Fibroblast of mammary gland (primary cell): ENCODE measurements at regions not wholly inside any gene's neighbourhood (a gene's known extent, or its start where the extent isn't known, plus 50 kb on each side); places are given as distances from the start of the nearest gene placed in this dataset.
A peak's percentile ranks its signal among the peaks of the same experiment; 100 is the strongest.

Experiments
- DNase-seq: peaks from one replicate; pipeline ENCODE4 v3.0.0-alpha.2; 2010; ENCODE audit warnings: low read depth
- H3K4me3 ChIP-seq: 2 replicates; pipeline ENCODE4 v1.5.1; 2011; ENCODE audit warnings: low read depth, mild to moderate bottlenecking, low read length, moderate library complexity; ENCODE audit not compliant: control insufficient read depth
- TF ChIP-seq, protein P1 (sequence below): conservative IDR thresholded peaks from 2 replicates; pipeline ENCODE4 v1.5.1; 2011; ENCODE audit warnings: low read depth, low read length, inconsistent platforms; ENCODE audit not compliant: control insufficient read depth, insufficient read depth

DNA sequence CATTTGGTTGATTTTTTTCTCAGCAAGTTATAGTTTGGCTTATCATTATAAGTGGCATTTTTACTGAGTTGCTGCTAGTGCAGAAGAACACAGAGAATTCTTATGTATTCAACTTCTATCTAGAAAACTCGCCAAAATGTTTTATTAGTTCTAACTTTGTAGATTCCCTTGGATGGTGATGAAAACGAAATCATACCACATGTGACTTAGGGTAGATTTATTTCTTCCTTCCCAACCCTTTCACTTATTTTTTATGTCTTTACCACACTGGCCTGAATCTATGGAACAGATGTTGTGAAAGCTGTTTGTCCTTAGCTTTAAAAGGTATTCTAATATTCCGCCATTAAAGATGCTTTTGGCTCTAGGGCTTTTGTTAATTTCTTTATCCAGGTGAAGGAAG, 503.3 kb upstream of the CFAP20DC start:
- TF ChIP-seq, protein P1, sequence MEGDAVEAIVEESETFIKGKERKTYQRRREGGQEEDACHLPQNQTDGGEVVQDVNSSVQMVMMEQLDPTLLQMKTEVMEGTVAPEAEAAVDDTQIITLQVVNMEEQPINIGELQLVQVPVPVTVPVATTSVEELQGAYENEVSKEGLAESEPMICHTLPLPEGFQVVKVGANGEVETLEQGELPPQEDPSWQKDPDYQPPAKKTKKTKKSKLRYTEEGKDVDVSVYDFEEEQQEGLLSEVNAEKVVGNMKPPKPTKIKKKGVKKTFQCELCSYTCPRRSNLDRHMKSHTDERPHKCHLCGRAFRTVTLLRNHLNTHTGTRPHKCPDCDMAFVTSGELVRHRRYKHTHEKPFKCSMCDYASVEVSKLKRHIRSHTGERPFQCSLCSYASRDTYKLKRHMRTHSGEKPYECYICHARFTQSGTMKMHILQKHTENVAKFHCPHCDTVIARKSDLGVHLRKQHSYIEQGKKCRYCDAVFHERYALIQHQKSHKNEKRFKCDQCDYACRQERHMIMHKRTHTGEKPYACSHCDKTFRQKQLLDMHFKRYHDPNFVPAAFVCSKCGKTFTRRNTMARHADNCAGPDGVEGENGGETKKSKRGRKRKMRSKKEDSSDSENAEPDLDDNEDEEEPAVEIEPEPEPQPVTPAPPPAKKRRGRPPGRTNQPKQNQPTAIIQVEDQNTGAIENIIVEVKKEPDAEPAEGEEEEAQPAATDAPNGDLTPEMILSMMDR, result no peak
- DNase-seq, result peak; percentile 44
- no peak overlapping the region for H3K4me3 ChIP-seq

DNA sequence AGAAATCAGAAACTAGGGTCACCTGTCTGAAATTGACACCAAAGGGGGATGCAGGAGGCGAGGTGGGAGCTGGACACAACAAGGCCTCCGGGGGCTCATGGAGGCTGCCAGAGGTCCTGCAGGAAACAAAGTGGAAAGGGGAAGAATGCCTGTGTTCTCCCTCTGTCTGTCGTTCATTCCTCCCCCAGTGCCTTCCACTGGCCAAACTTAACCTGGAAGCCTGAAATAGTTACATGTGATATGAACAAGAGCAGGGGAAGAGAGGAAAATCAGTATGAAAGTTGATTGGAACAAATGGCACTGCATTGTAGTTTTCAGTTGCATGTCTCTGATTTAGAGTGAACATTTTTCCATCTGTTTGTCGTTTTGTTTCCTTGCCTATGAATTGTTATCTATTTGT, 502.0 kb upstream of the CFAP20DC start:
- DNase-seq, result no peak

DNA sequence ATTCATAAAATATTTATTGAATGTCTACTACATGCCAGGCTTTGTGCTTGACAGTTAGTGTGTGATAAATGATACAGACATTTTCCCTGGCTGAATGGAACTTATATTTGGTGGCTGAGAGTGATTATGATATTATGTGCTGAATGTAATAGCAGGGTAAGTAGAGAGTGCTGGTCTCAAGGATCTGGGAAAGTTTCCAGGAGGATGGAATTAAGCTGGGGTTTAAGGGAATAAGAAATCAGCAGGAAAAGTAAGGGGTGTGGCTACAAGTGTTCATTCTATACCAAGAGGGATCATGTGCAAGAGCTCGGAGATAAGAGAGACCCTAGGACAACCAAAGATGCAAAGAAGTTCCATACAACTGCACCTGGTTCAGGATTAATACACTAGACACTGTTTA, 500.1 kb upstream of the CFAP20DC start:
- TF ChIP-seq, protein P1, result no peak
- no peak for DNase-seq
- H3K4me3 ChIP-seq, result no peak overlapping the region

More for the DNA sequence above, 502.0 kb upstream of the CFAP20DC start:
- TF ChIP-seq, protein P1, result no peak
- no peak overlapping the region for H3K4me3 ChIP-seq

DNA sequence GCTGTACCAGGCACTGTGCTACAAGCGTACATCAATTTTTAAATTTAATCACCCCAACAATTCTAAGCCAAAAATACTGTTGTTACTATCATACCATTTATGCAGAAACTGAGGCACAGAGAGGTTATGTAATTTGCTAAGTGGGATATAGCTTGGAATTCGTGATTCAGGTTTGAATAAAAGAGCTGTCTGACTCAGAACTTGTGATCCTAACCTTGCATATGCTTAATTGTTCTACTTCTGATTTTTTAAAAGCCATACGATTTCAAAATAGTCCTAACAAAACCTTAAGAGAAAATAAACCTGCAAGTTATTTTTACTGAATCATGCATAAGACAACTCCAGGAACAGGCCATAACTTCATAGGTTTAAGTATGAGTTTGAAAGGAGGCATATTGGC, 498.0 kb upstream of the CFAP20DC start:
- TF ChIP-seq, protein P1, result no peak

DNA sequence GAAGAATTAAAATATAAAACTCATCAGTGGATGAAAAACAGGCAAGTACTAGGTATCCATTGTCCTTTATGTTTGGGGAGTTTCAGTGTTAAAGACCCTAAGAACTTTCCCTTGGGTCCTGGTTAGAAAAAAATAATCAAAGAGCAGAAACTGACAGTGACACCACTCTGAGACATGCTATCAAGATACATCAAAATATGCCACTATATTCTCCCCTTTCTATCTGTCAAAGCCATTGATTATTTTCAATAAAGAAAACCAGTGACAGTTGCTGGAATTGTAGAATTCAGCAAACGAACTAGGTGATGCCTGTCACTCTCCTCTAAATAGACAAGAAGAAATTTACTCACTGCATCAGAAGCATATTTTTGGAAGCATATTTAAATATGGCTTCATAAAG, 496.7 kb upstream of the CFAP20DC start:
- H3K4me3 ChIP-seq, result no peak overlapping the region
- TF ChIP-seq, protein P1, result no peak
- DNase-seq, result no peak

More for the DNA sequence above, 498.0 kb upstream of the CFAP20DC start:
- DNase-seq, result no peak
- H3K4me3 ChIP-seq, result no peak overlapping the region

DNA sequence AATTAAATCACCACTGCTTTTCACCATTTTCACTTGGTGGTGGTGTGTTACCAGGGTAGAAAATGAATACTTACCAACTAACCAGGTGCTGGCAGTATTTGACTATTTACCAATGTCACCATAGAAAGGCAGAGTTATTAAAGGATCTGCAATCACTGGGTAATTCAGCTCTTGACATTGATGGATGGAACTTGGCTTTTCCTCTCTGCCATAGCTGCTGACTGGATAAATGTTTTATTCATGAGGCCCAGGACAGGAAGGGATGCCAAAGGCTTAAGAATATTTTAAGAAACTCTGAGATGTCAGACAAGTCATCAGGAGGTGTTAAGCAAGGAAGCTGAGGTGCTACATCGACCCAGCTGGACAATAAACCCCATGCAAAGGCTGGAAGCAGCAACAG, 495.5 kb upstream of the CFAP20DC start:
- TF ChIP-seq, protein P1, result no peak
- DNase-seq, result no peak
- no peak overlapping the region for H3K4me3 ChIP-seq

DNA sequence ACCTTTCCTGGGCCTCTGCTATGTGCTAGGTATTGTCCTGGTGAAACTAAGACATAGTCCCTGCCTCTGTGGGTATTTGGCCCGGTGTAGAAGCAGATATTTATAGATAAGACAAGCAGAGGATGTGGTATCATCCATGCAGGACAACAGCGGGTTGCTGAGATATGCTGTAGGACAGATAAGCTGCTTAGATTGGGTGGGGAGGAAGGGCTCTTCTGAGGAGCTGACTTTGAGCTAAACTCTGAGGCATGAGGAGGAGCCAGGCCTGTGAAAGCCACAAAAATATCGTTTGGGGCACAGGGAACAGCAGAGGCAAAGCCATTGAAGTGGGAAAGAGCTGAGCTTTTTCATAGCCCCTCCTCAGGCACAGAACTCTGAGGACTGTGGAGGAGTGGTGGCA, 492.5 kb upstream of the CFAP20DC start:
- TF ChIP-seq, protein P1, result no peak
- no peak overlapping the region for H3K4me3 ChIP-seq
- no peak for DNase-seq
